ENCODE measurements at regions not wholly inside any gene's neighbourhood (a gene's known extent, or its start where the extent isn't known, plus 50 kb on each side); places are given as distances from the start of the nearest gene placed in this dataset.

DNA sequence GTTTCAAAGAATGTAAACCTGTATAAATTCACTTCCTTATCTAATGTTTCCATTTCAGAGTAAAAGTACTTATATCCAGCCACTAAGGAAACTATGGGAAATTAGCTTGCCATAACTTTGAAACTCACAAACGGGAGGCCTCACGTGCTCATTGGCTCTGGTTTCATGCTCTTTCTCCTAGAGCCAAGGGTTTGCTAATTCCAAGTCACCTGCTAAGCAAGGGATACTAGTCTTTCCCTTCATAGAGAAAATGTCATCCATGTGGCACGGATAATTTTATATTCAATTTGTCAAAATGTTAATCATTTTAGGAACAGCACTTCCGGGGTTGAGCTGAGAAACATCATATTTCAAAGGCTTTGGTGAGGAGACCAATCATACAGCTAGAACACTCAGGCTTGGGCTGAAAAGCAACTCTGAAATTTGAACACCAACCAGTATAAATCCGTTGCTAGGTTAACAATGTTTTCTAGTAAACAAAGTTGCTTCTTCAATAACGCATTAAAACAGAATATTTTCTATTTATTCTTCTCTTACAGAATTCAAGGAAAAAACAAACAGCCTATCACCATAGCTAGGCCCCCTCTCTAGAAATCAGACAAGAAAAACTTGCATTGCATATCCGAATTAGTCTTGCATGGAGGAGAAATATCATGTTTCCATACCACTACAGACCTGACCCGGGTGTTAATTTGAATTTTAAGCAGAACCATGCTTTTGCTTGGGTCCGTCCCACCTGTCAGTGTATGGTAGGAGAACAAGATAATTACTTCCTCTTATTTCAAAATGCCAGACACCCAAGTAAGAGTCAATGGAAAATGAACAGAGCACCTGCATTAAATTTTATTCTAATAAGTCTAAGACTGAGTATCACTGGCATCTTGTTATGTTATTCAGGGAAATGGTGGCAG lies 196.1 kb upstream of the ESRRG start:
- no peak for DNase-seq (ENCODE audit: low read depth)

DNA sequence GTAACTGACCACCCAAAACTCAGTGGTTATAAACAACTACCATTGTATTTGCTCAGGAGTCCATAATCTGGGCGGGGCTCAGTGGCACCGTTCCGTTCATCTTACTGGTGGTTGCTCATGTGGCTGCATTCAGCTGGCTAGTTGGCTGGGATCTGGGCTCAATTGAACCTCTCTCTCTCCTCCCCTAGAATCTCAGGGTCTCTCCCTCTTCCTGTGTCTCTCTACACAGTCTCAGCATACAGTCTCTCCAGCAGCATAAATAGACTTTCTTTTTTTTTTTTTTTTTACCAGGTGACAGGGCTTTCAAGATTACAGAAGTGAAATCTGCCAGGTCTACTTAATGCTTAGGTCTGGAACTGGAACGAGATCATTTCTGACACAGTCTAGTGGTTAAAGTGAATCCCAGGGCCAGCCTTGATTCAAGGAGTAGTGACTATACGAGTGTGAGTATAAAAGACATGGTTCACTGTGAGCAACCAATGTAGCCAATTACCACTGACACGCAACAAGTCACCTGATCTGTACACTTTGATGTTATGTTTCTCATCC lies 193.7 kb upstream of the ESRRG start:
- DNase-seq (ENCODE audit: low read depth), result no peak

DNA sequence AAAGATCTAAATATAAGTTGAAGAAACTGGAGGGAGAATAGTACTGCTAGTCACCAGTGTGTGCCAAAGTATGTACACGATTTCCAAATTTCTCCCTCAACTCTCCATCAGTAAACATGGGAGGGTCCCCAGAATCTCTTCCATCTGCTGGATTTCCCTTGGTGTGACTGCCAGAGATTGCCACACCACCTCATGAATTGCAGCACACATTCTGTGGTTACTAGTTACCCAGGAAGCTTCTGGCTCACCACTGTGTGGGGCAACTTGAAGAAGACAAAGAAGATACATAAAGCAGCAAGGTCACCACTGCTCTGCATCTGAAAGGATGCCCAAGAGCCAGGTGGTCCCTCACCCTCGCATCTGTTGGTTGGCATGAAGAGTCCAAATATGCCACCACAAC lies 191.7 kb upstream of the ESRRG start:
- DNase-seq (ENCODE audit: low read depth), result no peak

DNA sequence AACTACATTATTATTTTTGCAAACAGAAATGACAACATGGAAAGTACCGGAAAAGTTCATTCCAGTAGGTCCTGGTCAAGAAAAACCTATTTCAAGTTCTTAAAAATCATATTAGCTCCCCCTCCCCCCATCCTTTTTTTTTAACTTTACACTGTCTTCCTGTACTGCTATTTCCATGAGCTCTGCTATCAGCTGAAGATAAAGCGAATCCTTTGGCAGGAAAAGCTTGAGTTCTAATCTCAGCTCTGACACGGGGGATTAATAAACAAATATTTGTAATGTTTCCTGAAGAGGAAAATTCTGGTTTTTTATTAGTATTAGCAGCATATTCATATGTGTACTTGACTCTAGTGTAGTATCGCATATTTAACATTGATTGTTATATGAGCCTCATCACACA lies 190.7 kb upstream of the ESRRG start:
- no peak for DNase-seq (ENCODE audit: low read depth)

- DNase-seq (ENCODE audit: low read depth), result no peak
Measured at GRCh38 chr1:216910081-216910840, 187.0 kb upstream of the ESRRG start.

- no peak for DNase-seq (ENCODE audit: low read depth)
Measured at GRCh38 chr1:216908126-216908525, 184.9 kb upstream of the ESRRG start.

DNA sequence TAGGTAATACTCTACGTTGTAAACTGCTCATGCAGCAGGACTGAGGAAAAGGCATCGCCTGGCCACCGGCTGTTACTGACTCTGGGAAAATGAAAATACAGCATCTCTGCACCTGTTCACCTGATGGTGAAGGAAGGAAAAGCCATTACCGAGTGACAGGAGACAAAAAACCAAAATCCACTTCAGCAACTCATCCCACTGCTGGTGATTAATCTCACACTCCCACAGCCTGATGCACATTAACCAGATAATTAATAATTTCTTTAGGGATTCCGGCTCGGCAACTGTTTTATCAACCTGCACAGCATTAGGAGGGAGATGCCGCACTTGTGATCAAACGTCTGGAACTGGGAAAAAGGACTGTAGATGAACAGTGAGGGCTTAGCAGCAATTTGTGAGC lies 183.9 kb upstream of the ESRRG start:
- no peak for DNase-seq (ENCODE audit: low read depth)

- DNase-seq (ENCODE audit: low read depth), result no peak
Measured at GRCh38 chr1:216905781-216906180, 182.6 kb upstream of the ESRRG start.

- no peak for DNase-seq (ENCODE audit: low read depth)
Measured at GRCh38 chr1:216905137-216905536, 181.9 kb upstream of the ESRRG start.

GRCh38 chr1:216904471-216904870 lies 181.2 kb upstream of the ESRRG start:
- DNase-seq (ENCODE audit: low read depth), result no peak

GRCh38 chr1:216903382-216903740 lies 180.1 kb upstream of the ESRRG start:
- no peak for DNase-seq (ENCODE audit: low read depth)

DNA sequence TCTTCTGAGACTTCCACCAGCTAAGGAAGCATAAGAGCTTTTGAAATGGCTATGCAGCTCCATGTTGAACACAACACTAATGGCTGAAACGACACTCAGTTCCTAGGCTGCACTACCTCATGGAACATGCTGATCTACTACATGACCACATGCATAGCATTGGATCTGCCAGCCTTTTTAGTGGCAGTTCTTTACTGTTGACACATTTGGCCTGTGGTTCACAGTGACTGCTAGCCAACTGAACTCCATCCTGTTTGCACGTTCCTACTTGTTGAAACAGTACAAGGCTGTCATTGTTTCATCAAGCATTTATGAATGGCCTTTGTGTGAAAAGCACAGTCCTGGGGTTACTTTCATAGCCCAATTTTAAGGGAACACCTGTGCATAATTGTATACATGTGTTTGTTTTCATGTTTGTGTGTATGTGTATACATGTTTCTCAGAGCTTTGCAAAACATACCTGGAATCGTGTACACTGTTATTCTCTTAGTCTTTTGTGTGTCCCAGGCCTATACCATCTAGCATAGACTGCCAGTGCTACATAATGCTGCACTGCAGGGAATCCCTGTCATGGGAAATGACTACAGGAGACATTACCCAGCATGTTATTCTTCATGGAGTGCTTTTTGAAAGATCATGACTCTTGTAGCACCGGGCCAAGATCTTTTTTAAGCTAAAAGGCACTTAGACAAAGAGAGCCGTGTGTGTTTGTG lies 179.6 kb upstream of the ESRRG start:
- no peak for DNase-seq (ENCODE audit: low read depth)

DNA sequence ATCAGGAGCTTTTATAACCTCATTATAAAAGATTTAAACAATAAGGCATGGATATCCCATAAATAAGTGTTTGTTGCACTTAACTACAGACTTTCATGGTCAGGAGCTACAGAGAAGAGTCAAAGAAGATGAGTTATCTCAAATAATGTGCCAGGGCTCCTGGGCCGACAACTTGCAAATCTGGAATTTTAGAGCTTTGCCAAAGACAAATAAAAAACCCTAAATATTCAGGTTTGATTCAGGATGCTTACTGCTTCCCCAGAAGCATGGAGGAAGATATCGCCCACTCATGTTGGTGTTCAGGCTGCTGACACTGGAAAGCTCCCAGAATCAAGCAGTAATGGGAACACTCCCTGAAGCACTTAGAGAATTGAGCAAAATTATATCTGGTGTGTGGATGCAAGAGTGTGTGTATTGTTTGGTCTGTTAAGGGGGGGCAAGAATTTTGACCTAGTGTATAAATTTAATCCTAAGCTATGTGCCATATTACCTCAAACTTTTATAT lies 176.9 kb upstream of the ESRRG start:
- no peak for DNase-seq (ENCODE audit: low read depth)

DNA sequence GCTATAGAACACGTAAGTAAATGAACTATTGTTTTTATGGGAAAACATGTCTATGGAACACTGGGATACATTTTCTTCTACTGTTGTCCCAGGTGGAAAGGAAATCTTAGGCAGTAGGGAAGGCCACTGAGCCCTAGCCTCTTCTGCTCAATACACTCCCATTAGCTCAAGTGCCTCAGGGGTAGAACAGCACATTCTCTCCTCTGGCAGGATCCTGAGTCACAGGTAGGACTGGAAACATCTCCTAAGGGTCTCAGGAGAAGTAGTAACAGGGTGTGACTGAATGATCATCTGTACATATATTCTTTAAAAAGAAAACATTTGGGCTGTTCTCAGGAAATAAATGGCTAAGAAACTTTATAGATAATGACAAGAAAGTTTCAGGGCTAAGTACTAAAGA lies 175.6 kb upstream of the ESRRG start:
- no peak for DNase-seq (ENCODE audit: low read depth)

GRCh38 chr1:216896146-216896545 lies 172.9 kb upstream of the ESRRG start:
- DNase-seq (ENCODE audit: low read depth), result no peak

- no peak for DNase-seq (ENCODE audit: low read depth)
Measured at GRCh38 chr1:216894494-216894893, 171.3 kb upstream of the ESRRG start.

DNA sequence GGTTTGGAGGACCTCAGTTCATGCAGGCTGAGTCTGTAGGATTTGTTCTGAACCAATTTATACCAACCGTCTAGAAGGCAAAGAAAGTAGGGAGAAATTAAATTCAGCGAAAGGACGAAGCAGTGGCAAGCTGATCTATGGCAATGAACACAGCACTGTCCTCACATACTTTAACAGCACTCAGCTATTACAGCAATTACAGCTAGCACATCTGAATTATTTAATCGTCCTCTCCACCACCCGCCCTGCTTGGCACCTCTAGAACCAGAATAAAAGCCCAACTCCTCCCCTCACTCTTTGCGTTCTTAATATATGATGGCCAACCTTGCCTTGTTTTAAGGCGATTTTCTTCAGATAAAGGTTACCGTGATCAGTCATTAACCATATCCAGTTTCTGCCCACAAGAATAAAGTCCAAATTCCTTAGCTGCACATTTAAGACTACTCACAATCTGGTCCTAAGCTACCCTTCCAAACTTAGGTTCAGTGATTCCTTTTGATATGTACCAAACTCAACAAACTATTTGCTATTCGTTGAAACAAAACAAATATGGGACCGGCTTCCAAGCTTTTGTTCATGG lies 169.4 kb upstream of the ESRRG start:
- no peak for DNase-seq (ENCODE audit: low read depth)

DNA sequence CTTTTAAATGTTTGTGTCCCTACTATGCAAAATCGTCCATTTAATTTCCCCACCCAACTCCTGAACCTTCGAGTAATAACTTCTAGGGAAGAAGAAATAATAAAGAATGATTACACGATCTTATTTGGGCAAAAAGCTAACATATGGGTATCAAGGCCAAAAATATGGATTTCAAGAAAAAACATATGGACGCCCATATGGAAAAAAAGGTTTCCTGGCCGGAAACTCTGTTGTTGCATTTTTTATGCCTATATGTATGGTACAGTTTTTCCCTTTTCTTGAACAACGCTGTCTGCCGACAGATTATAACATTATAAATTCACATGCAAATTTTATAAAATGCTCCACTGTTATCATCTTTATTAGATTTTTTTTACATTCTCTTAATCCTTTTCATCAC lies 167.6 kb upstream of the ESRRG start:
- DNase-seq (ENCODE audit: low read depth), result no peak

- DNase-seq (ENCODE audit: low read depth), result no peak
Measured at GRCh38 chr1:216888731-216889130, 165.5 kb upstream of the ESRRG start.

DNA sequence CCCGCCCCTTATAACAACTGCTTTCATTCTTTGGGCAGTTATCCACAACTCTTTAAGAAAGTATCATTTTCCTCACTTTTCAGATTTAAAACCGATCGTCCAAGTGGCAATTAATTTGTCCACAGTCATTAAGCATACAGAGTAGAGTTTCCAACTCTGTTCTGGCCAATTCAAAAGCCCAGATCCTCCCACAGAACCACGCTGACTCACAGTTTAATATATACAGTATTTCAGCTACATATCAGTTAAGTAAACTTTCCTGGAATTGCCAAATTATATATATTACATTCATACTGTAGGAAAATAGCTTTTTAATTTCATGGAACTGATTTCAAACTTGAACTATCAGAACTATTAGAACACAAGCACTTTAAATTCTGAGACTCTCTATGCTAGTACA lies 163.8 kb upstream of the ESRRG start:
- DNase-seq (ENCODE audit: low read depth), result no peak

GRCh38 chr1:216884614-216885229 lies 161.5 kb upstream of the ESRRG start:
- no peak for DNase-seq (ENCODE audit: low read depth)

DNA sequence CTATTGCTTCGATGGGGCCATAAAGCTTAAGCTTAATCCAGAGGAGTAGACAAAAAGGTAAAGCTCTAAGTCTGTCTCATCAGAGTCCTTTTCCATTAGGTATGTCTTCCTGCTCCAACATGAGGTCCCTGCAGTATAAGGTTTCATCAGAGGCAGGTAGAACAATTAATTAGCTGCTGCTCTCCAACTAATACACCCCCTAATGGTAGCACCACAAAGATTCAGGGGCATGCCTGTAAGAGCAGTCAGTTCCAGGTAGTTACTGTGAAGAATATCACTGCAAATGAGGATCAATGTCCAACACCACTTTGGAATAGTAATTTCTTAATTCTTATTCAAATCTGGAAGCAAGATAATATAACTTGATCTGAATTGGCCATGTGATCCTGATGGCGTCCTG lies 160.3 kb upstream of the ESRRG start:
- DNase-seq (ENCODE audit: low read depth), result no peak

Measured in fibroblast of the conjunctiva (primary cell).